ENCODE measurements at regions not wholly inside any gene's neighbourhood (a gene's known extent, or its start where the extent isn't known, plus 50 kb on each side); places are given as distances from the start of the nearest gene placed in this dataset.
A peak's percentile ranks its signal among the peaks of the same experiment; 100 is the strongest.

DNA sequence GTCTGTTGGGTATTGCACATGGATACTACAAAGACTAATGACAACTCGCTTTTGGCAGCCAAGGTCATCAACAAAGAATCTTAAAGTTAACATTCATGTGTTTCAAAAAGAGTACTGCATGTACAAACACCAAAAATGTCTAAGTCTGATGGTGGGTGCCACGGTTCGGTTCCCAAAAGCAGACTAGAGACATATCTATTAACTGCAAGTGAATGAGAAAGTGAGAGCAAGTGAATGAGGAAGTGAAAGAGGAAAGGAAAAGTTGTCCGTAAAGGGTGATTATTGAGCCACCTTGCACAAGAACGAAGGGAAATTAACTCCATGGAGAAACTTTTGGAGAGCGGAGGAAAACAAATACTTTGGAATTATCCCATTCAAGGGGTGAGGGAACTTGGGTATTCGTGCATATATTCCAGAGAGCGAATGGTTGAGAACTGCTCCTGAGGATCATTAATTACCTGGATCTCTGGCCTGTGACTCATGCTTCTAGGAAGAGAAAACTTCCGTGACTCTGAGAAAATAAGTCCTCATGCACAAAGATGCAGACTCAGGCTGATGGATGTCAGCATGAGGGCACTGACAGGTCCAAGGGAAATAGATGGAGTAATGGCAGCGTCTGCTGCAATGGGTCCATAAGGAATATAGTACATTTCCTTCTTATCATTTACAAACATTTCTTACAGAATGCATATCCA is 336.5 kb upstream of the TGFBR2 start:
- DNase-seq: no peak

DNA sequence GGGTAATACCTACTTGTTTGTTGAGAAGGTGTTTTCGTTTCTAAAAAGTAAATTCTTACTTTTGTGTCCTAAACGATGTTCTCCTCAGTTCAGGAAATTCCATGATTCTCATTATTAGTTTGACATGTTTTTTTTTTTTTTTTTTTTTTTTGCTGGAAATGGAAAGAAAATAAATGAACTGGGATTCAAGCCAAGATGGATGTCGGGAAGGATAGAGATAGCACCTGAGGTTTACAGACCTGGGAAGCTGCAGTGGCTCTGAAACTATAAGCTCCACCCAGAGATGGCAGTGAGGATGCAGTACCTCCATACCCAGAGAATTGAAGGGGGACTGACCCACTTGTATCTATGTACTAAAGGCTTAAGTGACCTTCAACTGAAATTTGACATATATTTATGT is 334.6 kb upstream of the TGFBR2 start:
- no peak for DNase-seq

DNA sequence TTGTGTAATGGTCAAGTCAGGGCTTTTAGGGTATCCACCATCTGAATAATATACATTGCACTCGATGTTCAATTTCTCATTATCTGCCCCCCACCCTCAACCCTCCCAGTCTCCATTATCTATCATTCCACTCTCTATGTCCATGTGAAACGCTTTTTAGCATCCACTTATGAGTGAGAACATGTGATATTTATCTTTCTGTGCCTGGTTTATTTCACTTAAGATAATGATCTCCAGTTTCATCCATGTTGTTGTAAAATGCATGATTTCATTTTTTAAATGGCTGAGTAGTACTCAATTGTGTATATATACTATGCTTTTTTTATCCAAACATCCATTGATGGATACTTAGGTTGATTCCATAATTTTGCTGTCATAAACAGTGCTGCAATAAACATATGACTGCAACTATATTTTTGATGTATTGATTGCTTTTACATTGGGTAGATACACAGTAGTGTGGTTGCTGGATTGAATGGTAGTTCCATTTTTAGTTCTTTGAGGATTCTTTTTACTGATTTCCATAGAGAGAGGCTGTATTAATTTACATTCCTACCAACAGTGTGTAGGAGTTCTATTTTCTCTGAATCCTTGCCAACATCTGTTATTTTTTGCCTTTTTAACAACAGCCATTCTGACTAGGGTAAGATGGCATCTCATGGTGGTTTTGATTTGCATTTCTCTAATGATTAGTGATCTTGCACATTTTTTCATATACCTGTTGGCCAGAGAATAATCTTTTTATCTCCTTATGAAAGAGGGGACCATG is 332.9 kb upstream of the TGFBR2 start:
- DNase-seq: peak; percentile 46

DNA sequence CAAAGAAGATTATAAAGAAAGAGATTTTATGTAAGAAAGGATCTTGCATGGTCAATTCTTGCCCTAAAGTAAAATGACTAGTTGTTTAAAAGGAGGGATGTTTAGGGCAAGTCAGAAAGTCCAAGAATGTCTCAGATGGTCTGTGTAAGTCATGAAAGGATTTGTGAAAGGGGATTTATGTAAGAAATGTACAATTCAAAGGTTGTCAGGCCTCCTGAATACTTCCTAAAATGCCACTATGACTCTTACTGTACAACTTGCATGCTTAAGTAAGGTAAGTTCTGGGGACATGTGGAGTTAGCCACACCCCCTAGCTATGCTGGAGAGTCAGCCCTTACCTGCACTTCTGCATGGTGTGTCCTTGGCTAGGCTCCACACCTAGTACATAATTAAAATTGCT is 328.9 kb upstream of the TGFBR2 start:
- no peak for DNase-seq

DNA sequence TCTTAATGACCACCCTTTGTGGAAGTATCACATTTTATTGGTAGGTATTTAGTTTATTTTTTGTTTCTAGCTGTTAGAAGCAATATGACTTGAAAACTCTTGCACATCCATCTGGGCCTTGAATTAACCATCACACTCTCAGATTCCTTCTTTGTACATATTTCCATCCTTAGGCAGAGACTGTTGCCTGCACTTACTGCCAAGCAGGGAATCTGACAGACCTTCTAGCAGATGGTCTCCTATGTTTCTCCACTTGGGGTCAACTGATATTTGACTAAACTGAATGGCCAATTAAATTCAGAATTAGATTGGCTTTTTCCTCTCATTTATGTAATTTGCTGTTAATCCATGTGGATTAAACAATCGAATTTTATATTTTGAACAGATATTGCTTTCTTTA is 324.9 kb upstream of the TGFBR2 start:
- DNase-seq: no peak

- peak; percentile 97 for DNase-seq
Measured at GRCh38 chr3:30282154-30282696, 324.2 kb upstream of the TGFBR2 start.

GRCh38 chr3:30285188-30286006 is 321.0 kb upstream of the TGFBR2 start:
- DNase-seq: peak; percentile 47

DNA sequence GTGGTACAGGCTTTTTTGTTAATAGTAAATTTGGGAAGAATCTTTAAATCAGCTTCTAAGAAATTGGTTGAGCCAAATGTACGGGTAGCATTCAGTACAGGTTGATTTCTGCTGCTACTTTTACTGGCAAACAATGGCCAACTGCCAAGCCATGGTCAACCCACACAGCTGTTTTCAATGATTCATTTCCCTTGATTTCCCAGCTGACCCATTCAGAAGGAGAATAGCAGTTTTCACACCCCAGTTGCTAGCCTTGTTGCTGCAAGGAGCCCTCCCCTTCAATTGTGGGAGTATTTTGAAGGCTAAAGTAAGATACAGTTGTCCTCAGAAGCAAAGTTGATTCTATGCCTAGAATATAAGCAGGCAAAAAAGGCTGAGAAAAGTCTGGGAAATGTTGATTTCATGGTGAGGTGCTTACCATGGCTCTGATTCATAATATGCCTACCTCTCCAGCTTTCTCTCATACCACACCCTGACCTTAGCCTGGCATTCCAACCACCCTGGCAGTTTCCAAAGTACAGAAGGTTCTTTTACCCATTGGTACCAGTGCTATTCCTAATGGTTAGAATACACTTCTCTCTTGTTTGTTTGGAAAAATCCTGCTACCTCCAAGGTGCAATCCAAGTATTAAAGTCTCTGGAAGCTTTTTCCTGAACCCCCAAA is 320.3 kb upstream of the TGFBR2 start:
- DNase-seq: peak; percentile 94

DNA sequence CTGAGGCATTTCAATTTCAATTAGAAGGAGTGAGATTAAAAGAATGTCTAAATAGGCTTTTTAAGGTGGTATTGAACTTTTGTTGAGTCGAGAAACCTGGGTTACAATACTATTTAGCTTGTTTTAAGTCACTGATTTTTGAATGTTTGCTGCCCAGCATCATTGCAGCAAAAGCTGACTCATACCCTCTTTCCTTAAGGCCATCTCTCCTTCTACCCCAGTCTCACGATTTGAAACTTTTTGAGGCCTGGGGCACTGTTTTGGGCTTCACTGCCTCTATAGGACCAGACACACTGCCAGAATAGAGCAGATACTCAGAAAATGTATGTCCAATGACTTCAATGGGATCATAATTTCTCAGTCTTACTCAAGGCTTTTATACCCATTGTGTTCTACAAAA is 319.6 kb upstream of the TGFBR2 start:
- no peak for DNase-seq

DNA sequence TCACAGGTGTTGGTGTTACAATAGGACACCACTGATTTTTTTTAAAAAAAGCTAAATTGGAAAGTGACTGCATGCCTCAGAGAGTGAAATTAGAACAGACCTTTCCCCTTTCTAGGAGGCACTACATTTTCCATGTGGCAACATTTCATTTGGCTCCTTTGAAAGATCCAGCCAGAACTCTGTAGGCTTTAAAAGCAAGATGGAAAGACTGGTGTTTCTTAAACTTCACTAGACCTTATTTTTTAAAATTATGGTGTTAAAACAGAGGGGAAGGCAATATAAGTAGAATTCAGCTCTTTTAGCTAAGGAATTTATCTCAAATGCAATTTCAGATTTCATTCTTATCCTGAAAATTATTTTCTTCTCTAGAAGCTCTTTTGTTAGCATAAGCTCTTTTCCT is 317.6 kb upstream of the TGFBR2 start:
- DNase-seq: no peak

- no peak for DNase-seq
Measured at GRCh38 chr3:30289324-30289723, 317.1 kb upstream of the TGFBR2 start.

GRCh38 chr3:30289766-30290165 is 316.6 kb upstream of the TGFBR2 start:
- no peak for DNase-seq

DNA sequence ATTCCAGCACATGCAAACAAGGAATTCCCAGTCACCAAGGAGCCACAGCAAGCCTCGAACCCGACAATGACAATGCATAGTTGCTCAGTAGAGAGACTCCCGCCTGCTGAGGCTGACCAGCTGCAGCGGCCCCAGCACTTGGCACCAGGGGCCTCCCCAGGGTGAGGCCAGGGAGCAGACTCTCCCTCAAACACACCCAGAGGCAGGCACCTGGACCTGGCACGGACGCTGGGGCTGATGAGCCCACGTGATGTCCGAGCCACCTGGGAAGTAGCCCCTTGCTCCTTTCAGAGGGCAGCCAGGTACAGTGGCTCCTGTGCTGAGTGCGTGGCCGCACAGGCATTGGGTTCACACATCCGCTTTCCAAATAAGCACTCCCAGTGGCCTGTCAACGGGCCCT is 315.9 kb upstream of the TGFBR2 start:
- no peak for DNase-seq

- DNase-seq: peak; percentile 77
Measured at GRCh38 chr3:30292192-30292893, 314.1 kb upstream of the TGFBR2 start.

GRCh38 chr3:30293621-30294240 is 312.7 kb upstream of the TGFBR2 start:
- no peak for DNase-seq

- peak; percentile 78 for DNase-seq
Measured at GRCh38 chr3:30294241-30294667, 312.1 kb upstream of the TGFBR2 start.

- DNase-seq: no peak
Measured at GRCh38 chr3:30297112-30297511, 309.3 kb upstream of the TGFBR2 start.

GRCh38 chr3:30299674-30300385 is 306.6 kb upstream of the TGFBR2 start:
- DNase-seq: peak; percentile 14

- no peak for DNase-seq
Measured at GRCh38 chr3:30300809-30301208, 305.6 kb upstream of the TGFBR2 start.

DNA sequence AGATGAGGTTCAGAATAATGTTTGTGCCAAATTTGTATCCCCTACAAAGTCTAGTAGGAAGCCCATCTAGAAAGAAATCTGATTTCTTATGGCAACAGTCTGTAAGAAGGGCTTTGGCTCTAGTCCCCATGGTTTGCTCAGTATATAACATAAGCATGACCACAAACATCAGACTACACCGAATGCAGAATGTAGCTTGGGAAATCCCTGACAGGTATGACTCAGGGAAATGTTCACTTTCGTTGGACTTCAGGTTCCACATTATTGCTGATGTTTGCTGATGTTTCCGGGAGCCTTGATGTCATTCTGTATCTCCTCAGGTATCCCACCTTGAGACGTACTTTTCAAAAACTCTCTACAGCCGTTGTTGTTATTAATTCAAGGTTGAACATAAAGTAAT is 304.4 kb upstream of the TGFBR2 start:
- DNase-seq: no peak

DNA sequence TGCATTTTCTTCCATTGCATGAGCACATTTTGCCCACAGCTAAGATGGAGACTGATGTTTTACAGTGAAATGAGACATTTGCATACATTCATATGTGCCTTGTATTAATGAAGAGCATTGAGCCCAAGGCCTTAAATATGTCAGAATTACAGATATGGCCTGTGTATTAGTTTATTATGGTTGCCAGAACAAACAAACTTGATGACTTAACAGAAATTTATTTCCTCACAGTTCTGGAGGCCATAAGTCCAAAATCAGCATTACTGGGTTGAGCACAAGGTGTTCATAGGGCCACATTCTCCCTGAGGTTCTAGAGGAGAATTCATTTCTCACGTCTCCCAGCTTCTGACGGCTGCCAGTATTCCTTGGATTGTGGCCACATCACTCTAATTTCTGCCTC is 302.6 kb upstream of the TGFBR2 start:
- DNase-seq: no peak
